IMR-90 (cell line): ENCODE measurements at regions not wholly inside any gene's neighbourhood (a gene's known extent, or its start where the extent isn't known, plus 50 kb on each side); places are given as distances from the start of the nearest gene placed in this dataset.

Experiments
- ATAC-seq: fragments of 200-7000 bp; cut with Tn5 transposase; 2 replicates; pipeline ENCODE4 v1.9.1; 2020; ENCODE audit warnings: low read depth, mild to moderate bottlenecking, moderate library complexity
- BruUV-seq: library from RNA; stranded (reverse); fragments of 400-500 nt; replicated peaks from 2 replicates; lab custom pipeline; 2021; lab: Mats Ljungman, UMichigan
- CTCF ChIA-PET: fragments of 300-600 bp; formaldehyde crosslinking; extraction: SDS; loops from one replicate; lab custom pipeline; 2021; ENCODE audit warnings: antibody characterized with exemption; lab: Yijun Ruan, JAX
- POLR2A ChIA-PET: fragments of 300-600 bp; sonication (Branson Sonifier 250); formaldehyde crosslinking; loops from one replicate; lab custom pipeline; 2022; ENCODE audit warnings: antibody characterized with exemption; ENCODE audit not compliant: unreplicated experiment; lab: Charles Lee
- DNase-seq: peaks from one replicate; pipeline ENCODE4 v3.0.0; 2013
- H2AFZ ChIP-seq: replicated peaks from 2 replicates; pipeline ENCODE3; 2013; ENCODE audit warnings: low read length, mild to moderate bottlenecking; ENCODE audit not compliant: poor library complexity
- H2AK5ac ChIP-seq: 2 replicates; pipeline ENCODE4 v1.6.1; 2013; ENCODE audit warnings: low read depth, low read length, inconsistent platforms
- H2AK9ac ChIP-seq: replicated peaks from 2 replicates; pipeline ENCODE3; 2013; ENCODE audit warnings: mild to moderate bottlenecking, low read depth, low read length, moderate library complexity; ENCODE audit not compliant: poor library complexity
- H2BK120ac ChIP-seq: 2 replicates; pipeline ENCODE4 v1.6.1; 2013; ENCODE audit warnings: low read depth, low read length, inconsistent platforms
- H2BK15ac ChIP-seq: 3 replicates; pipeline ENCODE4 v1.6.1; 2013; ENCODE audit warnings: low read depth, low read length, inconsistent platforms
- H2BK20ac ChIP-seq: 2 replicates; pipeline ENCODE4 v1.6.1; 2013; ENCODE audit warnings: low read depth, mild to moderate bottlenecking, inconsistent platforms, low read length, moderate library complexity
- H2BK5ac ChIP-seq: 2 replicates; pipeline ENCODE4 v1.6.1; 2013; ENCODE audit warnings: mild to moderate bottlenecking, low read depth, low read length, inconsistent platforms; ENCODE audit not compliant: poor library complexity, severe bottlenecking
- H3K14ac ChIP-seq: replicated peaks from 2 replicates; pipeline ENCODE4 v1.6.1; 2013; ENCODE audit warnings: low read depth, low read length, inconsistent platforms
- H3K18ac ChIP-seq: 2 replicates; pipeline ENCODE4 v1.6.1; 2013; ENCODE audit warnings: low read depth, low read length, control low read depth
- H3K23ac ChIP-seq: 2 replicates; pipeline ENCODE4 v1.6.1; 2013; ENCODE audit warnings: low read depth, low read length, inconsistent platforms
- H3K27ac ChIP-seq: 2 replicates; pipeline ENCODE4 v1.5.1; 2013; ENCODE audit warnings: mild to moderate bottlenecking, control low read depth, low read length; ENCODE audit not compliant: insufficient read depth
- H3K27me3 ChIP-seq: 2 replicates; pipeline ENCODE4 v1.6.1; 2013; ENCODE audit warnings: low read length; ENCODE audit not compliant: control insufficient read depth, insufficient read depth
- H3K36me3 ChIP-seq: 2 replicates; pipeline ENCODE4 v1.6.1; 2013; ENCODE audit warnings: low read length, mixed read lengths; ENCODE audit not compliant: control insufficient read depth, insufficient read depth
- H3K4ac ChIP-seq: 2 replicates; pipeline ENCODE4 v1.6.1; 2013; ENCODE audit warnings: low read depth, low read length, inconsistent platforms
- H3K4me1 ChIP-seq: 2 replicates; pipeline ENCODE4 v1.6.1; 2013; ENCODE audit warnings: low read length, mixed read lengths; ENCODE audit not compliant: control insufficient read depth, insufficient read depth
- H3K4me2 ChIP-seq: 2 replicates; pipeline ENCODE4 v1.6.1; 2013; ENCODE audit warnings: low read depth, mild to moderate bottlenecking, control low read depth, low read length, moderate library complexity
- H3K4me3 ChIP-seq: 2 replicates; pipeline ENCODE4 v1.5.1; 2013; ENCODE audit warnings: low read depth, mild to moderate bottlenecking, control low read depth, low read length, moderate library complexity; ENCODE audit not compliant: insufficient read depth
- H3K56ac ChIP-seq: 2 replicates; pipeline ENCODE4 v1.6.1; 2013; ENCODE audit warnings: low read length, inconsistent platforms; ENCODE audit not compliant: insufficient read depth; ENCODE audit errors: extremely low read depth
- H3K79me1 ChIP-seq, 2 experiments: 2 replicates each; pipeline ENCODE4 v1.6.1; 2013; ENCODE audit warnings: low read length in 2 of 2, inconsistent platforms in 1 of 2, low read depth in 1 of 2
- H3K9ac ChIP-seq: 2 replicates; pipeline ENCODE4 v1.6.1; 2013; ENCODE audit warnings: low read depth, low read length, control low read depth
- H3K9me1 ChIP-seq: 2 replicates; pipeline ENCODE4 v1.6.1; 2013; ENCODE audit warnings: low read length, inconsistent platforms; ENCODE audit not compliant: insufficient read depth
- H3K9me3 ChIP-seq: 2 replicates; pipeline ENCODE4 v1.6.1; 2013; ENCODE audit warnings: low read length; ENCODE audit not compliant: control insufficient read depth, insufficient read depth
- H4K20me1 ChIP-seq: 2 replicates; pipeline ENCODE4 v1.6.1; 2013; ENCODE audit warnings: low read length, inconsistent platforms; ENCODE audit not compliant: insufficient read depth
- H4K5ac ChIP-seq: 2 replicates; pipeline ENCODE4 v1.6.1; 2013; ENCODE audit warnings: mild to moderate bottlenecking, low read depth, low read length, control low read depth
- H4K8ac ChIP-seq, 2 experiments: 2 replicates each; pipeline ENCODE4 v1.6.1; 2013; ENCODE audit warnings: low read depth in 2 of 2, low read length in 2 of 2, control low read depth in 1 of 2, inconsistent platforms in 1 of 2
- H4K91ac ChIP-seq: 2 replicates; pipeline ENCODE4 v1.6.1; 2013; ENCODE audit warnings: low read depth, low read length, inconsistent platforms; ENCODE audit not compliant: insufficient read depth
- BHLHE40 ChIP-seq: fragments of 150-350 bp; IDR thresholded peaks from 2 replicates; pipeline ENCODE4 v1.6.1; 2016; ENCODE audit warnings: mild to moderate bottlenecking, low read depth, low read length
- CEBPB ChIP-seq: IDR thresholded peaks from 2 replicates; pipeline ENCODE4 v1.6.1; 2012; ENCODE audit warnings: low read depth, low read length, improper control_type of control experiment
- CTCF ChIP-seq: conservative IDR thresholded peaks from 2 replicates; pipeline ENCODE4 v1.5.1; 2012; ENCODE audit warnings: mild to moderate bottlenecking, low read depth, low read length, improper control_type of control experiment
- RFX5 ChIP-seq: IDR thresholded peaks from 2 replicates; pipeline ENCODE4 v1.8.0; 2012; ENCODE audit warnings: low read depth, mild to moderate bottlenecking, low read length, moderate library complexity
- WGBS, 2 experiments: methylation state at CpG; one replicate each; pipeline versions ENCODE4 v1.1.5 to v1.1.7; 2013; ENCODE audit warnings: missing lambda C conversion rate in 2 of 2; ENCODE audit not compliant: insufficient read length in 1 of 2; ENCODE audit errors: extremely low coverage in 2 of 2; 5-methylcytosine and 5-hydroxymethylcytosine counted together
- dilution Hi-C: fragments of 300-500 bp; cut with HindIII; formaldehyde crosslinking; loops from one replicate; pipeline ENCODE4 v1.14.3; 2018; ENCODE audit warnings: low sequenced_read_pairs; ENCODE audit not compliant: unreplicated experiment
- in situ Hi-C: fragments of 300-500 bp; cut with MboI; formaldehyde crosslinking; loops from 3 replicates; pipeline ENCODE4 v1.14.3; 2019; ENCODE audit warnings: low sequenced_read_pairs, inconsistent platforms, mixed read lengths
- intact Hi-C: fragments of 100-400 bp; cut with micrococcal nuclease; formaldehyde crosslinking; loops from 2 replicates; pipeline ENCODE4 v1.10.0; 2022

- Histone ChIP-seq H3K79me1 (no peaks in the 10 kb centered on the region), H2AFZ (no peak overlapping the region), H3K27ac (no peak overlapping the region), H3K23ac (no peak overlapping the region), H3K4me2 (no peak overlapping the region), H4K91ac (no peak overlapping the region), H3K14ac (no peak overlapping the region), H3K36me3 (no peaks in the 10 kb centered on the region), H3K4ac (no peak overlapping the region), H3K9me3 (no peaks in the 10 kb centered on the region), H3K4me1 (no peaks in the 10 kb centered on the region), H2BK20ac (no peak overlapping the region), H3K9me1 (no peaks in the 10 kb centered on the region), H2BK5ac (no peak overlapping the region), H2BK15ac (no peak overlapping the region), H4K8ac (no peak overlapping the region), H3K4me3 (no peak overlapping the region), H3K56ac (no peak overlapping the region), H4K20me1 (no peaks in the 10 kb centered on the region), H3K9ac (no peak overlapping the region), H2BK120ac (no peak overlapping the region), H4K5ac (no peak overlapping the region), H3K27me3 (no peaks in the 10 kb centered on the region), H2AK9ac (no peak overlapping the region), H2AK5ac (no peak overlapping the region), H3K18ac (no peak overlapping the region)
- no CpG with 5 or more reads among the region's 1 CpG for WGBS, 2 experiments
- intact Hi-C loops (no loop called here), in situ Hi-C loops (no loop called here), dilution Hi-C loops (no loop called here)
- ChIA-PET POLR2A (no interaction called here), CTCF (no interaction called here)
- ATAC-seq (no peak), DNase-seq (no peak)
- BruUV-seq = no TSS peak
- TF ChIP-seq CTCF (no peak), RFX5 (no peak), BHLHE40 (no peak), CEBPB (no peak)
These were observed 1156.8 kb downstream of the SLC16A7 start for GRCh38 chr12:60752589-60752988.
